HG02642 (cell line): ENCODE measurements at regions not wholly inside any gene's neighbourhood (a gene's known extent, or its start where the extent isn't known, plus 50 kb on each side); places are given as distances from the start of the nearest gene placed in this dataset.

Experiments used
- ATAC-seq: cut with Tn5 transposase; IDR thresholded peaks from one replicate; pipeline ENCODE4 v1.9.1; 2021; ENCODE audit warnings: mild to moderate bottlenecking; ENCODE audit not compliant: unreplicated experiment, poor library complexity

DNA sequence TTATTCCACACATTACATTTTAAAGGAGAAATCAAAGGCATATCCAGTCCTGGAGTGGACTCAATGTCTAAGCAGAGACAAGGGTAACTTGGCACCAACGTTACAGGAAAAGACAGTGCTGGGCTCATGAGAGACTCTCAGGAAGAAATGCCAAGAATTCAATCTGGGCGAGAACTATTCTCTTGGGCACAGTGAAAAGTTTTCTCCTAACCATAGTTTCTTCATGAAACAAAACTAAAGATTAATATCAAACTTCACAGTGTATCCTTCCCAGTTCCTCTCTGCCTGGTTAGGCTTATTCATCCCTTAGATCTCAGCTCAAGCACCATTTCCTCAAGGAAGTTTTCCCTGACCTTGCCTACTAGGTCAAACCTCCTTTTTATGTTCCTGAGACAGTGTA is 109.4 kb upstream of the TLL1 start:
- no peak for ATAC-seq

DNA sequence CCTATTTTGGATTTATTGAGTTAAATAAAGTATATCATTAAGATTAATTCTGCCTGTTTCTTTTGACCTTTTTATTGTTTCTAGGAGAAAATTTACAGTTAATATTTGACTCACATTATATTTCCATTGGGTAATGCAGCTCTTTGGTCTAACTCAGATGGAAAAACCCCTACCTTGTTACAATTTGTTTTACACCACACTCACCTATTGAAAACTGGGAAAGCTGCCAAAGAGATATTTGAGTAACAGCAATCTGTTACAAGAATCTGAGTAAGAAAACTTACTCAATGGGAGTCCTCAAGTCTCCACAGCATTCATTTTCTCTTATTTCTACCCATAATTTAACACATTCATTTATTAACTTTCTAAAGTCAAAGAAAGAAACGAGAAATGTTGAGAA is 108.0 kb upstream of the TLL1 start:
- no peak for ATAC-seq

DNA sequence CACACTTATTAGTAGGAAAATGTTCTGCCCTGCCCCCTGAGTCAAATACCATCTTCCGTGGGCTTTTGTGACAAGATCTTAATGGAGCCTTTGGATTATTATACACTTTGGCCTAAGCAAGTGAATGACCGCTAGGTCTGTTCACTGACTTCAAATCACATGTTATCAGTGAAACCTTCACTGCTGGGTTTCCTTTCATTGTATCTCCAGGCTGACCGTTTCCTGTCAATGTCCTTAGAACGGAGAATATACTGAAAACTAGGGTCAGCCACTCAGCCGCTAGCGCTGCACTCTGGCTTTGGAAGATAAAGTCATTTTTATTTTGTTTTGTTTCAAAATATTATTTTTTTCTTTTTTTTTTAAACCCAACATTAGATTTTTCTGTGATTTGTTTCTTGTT is 107.0 kb upstream of the TLL1 start:
- no peak for ATAC-seq

DNA sequence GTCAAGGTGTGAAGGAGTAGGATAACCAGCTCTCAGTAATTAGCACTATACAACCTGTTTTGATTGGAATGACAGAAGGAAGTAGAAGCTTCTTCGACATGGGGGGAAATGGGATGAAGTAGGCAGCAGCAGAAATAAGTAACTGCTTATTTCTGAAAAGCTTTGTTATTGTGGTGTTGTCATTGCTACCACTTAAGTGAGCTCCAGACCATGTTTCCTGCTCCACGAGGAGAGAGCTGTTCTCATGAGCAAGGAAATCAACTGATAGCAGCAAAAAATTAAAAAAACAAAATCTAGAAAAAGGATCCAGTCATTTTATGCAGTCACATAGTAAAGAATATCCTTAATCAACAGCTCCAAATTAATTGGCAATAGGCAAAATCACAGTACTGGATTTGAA is 106.1 kb upstream of the TLL1 start:
- no peak for ATAC-seq

DNA sequence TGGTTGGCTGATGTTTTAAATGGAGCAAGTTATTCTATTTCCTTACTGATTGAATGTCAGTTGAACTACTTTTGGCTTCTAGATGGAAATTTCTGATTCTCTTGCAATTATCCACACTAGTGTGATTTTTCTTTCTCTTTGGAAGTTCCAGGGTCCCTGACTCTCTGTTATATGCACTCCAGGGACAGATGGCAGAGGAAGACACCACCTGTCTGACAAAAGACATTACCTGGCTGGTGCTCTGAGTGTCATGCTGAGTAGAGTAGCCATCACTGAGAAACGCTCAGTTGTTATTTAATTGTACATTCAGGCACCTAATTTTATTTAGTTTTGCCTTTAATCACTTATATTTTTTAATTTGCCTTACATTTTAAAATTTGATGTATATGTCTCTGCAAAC is 105.4 kb upstream of the TLL1 start:
- no peak for ATAC-seq

DNA sequence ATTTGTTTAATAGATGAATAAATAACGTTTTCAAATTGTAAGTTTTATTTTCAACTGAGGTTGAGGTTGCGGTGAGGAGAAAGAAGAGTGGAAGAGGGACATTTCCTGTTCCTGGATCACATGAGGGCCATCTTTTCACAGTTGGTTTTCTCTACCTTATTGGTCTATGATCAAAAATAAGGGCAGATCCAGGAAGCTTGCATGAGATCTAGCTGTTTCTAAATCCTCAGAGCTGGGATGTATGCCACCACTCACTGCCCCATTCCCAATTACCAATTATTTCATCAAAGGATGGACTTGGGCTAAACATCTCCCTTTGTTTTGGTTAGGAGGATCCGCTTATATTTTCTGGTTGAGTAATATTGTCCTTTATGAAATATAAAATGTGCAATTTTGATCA is 104.8 kb upstream of the TLL1 start:
- no peak for ATAC-seq

DNA sequence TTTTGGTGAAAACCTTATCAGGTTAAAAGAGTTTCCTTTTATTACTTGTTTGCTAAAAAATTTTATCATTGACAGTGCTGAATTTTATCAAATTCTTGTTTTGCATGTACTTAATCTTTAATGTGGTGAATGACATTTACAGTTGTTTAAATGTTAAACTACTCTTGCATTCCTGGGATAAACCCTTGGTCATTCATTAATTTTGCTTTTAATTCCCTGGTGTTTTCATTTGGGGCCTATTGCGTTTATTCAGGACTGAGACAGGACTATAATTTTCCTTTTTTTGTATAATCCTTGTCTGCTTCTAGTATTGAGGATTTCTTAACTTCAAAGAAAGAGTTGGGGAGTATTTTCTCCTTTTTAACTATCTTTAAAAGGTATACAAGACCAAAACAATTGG is 98.7 kb upstream of the TLL1 start:
- no peak for ATAC-seq

DNA sequence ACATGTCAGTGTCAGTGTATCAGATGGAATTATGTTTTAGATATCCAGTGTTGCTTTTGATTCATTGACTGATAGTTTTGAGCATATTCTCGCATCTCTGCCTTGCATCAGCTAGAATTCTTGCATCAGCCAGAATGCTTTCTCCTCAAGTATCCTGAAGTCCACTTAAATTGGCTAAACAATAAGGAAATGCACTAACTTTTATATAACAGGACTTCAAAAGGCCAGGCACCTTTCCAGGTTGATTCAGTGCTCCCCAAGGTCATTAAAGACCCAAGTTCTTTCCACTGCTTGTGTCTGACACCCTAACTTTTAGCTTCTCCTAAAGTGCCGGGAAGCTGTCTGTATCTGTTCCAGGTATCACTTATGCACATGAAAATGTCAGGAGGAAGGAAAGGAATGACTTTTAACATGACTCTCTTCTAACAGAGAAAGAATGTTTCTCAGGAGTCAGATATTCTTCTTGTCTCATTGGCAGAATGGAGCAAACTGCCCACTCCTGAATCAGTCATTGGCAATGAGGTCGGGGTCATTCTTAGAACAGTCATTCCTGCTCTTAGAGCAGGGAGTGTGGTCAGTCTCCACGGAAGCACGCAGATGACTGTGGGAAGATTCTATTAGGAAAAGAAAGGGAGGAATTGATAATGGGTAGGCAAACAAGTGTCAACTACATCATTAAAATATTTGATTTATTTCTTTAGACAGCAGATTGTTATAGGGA is 92.9 kb upstream of the TLL1 start:
- ATAC-seq, result no peak

DNA sequence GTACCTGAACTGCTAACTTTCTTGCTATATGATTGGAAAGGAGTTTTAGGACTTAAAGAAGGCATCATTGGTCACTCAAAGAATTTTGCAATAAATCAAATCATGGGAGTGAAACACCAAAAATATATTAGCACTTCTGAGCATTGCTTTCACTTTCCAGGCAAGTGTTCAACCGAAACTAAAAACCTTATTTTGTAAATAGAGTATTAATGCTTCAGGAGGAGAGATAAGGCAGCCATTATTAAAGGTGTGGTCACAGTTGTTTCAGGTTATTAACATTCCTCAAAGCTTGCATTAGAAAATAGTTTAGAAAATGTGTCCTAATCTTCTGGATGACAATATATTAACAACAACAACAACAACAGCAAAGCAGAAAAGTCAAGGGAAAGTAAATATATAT is 92.3 kb upstream of the TLL1 start:
- no peak for ATAC-seq

DNA sequence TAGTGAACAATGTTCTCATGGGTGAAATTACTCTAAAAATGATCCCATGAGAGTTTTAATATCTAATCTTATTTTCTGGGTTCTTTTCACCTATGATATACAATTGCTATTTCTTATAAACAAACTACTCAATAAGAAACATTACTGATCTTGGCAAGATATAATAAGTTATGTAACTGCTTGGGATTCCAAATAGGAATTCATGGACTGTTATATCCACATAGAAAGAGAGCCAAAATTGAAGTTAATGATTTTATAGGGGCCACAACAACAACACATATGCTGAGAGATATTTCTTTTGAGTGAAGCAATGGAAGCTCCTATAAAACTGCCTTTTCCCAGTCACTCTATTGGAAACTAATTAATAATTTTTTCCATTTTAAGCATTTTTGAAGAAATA is 90.4 kb upstream of the TLL1 start:
- ATAC-seq, result no peak

DNA sequence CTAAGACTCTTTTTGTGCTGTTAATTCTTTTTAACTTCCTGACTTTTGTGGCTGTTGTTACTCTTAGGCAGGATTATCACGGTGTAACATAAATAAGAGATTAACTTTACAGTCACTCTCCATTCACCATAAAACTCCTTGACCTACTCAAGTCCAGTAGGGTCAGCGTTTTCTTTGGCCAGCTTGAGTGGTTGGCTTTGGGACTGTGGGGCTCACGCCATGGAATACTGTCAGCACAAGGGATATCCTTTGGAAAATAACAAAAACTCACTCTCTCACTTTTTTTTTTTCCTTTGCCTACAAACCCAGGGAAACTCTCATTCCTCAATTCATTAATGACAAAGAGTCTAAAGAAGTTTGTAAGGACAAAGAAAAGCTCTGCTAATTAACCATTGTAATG is 89.4 kb upstream of the TLL1 start:
- no peak for ATAC-seq

DNA sequence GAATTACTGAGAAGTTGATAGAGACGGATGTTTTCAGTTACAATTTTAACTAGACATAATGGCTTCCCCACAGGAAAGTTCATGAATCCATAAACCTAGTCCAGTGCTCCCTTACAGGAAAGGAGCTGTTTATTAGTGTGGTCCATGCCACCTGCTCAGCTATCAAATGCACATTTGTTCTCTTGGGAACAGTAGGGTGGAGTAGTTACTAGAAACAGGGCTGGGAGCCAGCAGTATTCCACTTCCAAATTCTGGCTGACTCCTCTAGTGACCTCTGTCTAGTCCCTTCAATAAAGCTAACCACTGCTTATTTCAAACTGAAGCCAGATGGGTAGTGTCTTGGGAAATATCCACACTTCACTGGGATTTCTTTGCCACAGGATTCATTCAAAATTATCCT is 88.4 kb upstream of the TLL1 start:
- no peak for ATAC-seq

DNA sequence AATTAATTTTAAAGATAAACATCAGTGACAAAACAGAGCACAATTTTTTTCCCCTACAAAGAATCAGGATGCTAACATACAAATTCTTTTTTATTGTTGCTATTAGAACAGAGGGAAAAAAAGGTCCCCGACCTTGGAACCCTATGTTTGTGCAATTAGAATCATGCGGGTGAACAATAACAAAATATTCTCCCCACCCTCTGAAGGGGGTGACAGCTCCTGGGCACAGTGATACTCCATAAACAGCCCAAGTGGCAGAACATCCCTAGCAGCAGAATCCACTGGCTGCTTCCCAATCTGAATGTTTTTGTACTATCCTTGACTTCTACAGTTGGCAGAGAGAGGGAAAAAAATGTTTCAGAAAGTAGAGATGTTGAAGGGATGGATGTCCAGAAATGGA is 87.7 kb upstream of the TLL1 start:
- ATAC-seq, result no peak

DNA sequence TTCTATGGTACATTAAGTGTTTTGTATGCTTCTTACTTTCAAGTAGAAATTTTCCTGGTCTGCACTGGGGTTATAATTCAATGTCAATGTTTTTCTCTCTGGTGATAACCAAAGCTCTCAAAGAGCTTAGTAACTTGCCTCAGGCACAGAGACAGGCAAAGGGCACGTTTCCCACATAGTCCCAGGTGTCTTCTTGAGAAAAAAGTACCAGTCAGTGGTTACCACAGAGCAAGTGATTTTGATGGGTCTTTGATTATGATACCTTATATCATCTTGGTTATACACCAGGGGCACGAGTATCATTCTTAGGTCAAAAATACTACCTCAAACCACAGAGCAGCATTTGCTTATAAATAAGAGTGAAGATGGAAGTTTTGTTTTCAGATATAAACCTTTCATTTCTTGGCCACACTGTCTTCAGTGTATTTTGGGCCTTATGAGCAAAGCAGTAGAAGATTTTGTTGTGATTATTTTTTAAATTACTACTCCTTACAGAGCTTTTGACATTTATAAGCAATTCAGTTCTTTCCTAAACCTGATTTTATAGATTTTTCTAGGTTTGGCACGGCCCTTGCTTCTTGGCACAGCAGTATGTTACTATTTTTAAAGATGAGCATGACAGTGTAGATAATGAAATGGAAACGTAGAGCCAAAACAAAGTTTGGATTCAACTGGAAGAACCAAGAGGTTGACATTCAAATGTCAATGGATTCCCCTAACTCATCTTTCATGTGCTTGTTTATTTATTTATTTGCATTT is 85.3 kb upstream of the TLL1 start:
- no peak for ATAC-seq

DNA sequence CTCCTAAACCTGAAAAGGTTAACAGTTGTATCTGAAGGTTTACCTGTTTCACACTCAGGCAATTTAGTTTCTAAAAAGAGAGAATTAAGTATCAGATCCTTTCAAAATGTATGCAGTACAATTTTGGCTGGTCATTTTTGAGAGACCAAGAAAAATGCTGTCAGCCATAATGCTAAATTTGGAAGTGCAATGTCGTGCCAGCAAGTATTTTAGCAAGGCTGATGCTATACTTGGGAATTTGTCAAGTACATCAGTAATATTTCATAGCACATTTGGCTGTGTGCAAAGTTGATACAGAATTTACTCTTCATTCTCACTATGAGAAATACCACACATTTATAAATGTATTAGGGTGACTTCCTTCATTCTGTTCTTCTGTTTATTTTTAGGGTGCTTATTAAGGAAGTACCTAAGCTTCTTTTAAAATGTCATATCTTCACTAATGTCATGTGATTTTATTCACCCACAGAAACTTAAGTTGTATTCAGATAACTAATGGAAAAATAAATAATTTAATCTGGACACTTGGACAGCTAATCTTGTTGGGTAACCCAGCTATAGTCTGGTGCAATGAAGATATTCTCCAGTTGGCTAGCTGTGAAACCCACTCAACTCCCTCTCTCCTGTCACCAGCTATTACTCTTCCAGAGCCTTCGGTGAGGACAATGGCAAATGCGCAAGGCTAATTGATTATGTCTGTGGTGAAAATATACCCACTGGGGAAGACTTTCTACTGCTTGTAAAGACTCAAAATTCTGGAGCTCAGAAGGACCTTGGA is 84.2 kb upstream of the TLL1 start:
- ATAC-seq, result no peak

DNA sequence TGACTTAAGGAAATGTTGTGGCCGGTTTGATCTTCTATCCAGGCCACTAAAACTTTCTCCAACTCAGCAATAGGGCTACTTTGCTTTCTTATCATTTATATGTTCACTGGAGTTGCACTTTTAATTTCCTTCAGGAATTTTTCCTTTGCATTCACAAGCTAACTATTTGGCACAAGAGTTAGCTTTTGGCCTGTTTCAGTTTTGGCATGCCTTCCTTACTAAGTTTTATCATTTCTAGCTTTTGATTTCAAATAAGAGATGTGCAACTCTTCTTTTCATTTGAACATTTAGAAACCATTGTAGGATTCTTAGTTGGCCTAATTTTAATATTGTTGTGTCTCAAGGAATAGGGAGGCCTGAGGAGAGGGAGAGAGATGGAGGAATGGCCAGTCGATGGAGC is 79.8 kb upstream of the TLL1 start:
- ATAC-seq, result no peak

DNA sequence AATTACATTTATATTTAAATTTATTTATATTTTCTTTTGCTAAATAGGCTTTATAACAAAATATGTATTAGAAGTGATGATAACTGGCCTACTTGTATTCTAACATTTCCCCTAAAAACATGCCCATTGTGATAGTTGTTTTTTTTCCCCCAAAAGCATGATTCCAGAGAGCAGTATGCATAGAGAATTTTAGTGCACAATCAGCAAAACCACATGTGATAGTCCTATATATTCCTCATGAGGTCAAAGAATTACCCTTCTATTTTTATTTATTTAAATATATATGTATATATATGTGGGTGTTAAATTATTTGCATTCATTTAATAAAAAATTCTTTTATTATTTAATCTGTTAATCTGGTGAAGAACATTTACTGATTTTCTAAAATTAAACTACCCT is 78.2 kb upstream of the TLL1 start:
- ATAC-seq, result no peak

DNA sequence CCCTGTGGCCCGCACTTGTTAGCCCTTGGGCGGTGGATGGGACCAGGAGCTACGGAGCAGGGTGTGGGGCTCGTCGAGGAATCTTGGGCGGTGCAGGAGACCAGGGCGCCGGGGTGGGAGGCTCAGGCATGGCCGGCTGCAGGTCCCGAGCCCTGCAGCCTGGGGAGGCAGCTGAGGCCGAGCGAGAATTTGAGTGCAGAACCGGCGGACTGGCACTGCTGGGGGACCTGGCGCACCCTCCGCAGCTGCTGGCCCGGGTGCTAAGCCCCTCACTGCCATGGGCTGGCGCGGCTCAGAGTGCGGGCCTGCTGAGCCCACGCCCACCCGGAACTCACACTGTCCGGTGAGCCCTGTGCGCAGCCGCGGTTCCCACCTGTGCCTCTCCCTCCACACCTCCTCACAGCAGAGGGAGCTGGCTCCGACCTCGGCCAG is 73.6 kb upstream of the TLL1 start:
- no peak for ATAC-seq

DNA sequence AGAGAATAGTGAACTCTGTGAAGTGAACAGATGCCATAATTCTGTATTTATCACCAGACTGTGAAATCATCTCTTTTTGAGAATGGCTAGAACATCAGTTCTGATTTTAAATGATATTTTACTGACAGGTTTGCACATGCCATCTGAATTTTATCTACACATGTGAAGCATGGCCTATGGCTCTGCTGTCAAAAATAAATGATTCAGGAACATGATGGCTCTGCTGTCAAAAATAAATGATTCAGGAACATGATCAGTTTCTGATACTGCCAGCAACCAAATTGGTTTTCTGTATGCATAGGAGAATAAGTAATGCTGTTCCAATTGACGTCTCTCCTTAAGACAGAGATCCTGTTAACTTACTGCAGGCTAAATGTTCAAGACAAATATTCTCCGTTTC is 70.6 kb upstream of the TLL1 start:
- ATAC-seq, result no peak

DNA sequence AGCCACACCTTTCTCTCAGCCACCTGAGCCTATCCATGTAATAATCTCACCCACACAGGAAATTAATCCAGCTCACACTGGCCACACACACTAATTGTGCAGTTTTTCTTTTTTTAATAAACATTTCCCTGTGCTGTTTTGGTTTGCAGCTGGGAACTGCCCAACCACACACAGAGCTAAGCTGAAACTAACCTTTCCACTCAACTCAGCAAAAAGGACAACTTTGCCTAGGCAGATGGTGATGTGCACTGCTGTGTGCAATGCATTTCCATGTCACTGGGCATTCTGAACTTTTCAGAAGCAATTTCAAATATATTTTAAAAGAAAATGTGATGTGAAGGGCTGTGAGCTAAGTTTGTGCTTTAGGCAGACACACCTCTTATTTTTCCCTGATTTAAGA is 70.0 kb upstream of the TLL1 start:
- no peak for ATAC-seq

DNA sequence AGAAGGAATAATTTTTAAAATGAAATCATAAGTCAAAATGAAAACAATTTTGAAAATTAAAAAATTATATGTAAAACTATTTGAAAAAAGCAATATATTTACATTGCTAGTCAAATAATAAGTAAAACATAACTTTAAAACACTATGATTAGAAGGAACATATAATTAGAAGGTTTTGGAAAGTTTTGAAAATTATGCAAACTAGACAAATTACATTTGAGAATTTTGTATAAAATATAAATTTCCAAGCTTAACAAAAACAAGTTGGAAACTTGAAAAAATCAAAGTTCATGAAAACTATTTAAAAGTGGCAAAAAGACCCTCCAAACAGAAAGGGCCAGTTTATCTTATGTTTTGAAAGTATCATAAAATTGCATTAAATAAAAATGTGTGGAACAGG is 67.6 kb upstream of the TLL1 start:
- no peak for ATAC-seq
